IMR-90 (cell line): ENCODE measurements at regions not wholly inside any gene's neighbourhood (a gene's known extent, or its start where the extent isn't known, plus 50 kb on each side); places are given as distances from the start of the nearest gene placed in this dataset.

Experiments
- ATAC-seq: fragments of 200-7000 bp; cut with Tn5 transposase; 2 replicates; pipeline ENCODE4 v1.9.1; 2020; ENCODE audit warnings: low read depth, mild to moderate bottlenecking, moderate library complexity
- BruUV-seq: library from RNA; stranded (reverse); fragments of 400-500 nt; replicated peaks from 2 replicates; lab custom pipeline; 2021; lab: Mats Ljungman, UMichigan
- CTCF ChIA-PET: fragments of 300-600 bp; formaldehyde crosslinking; extraction: SDS; loops from one replicate; lab custom pipeline; 2021; ENCODE audit warnings: antibody characterized with exemption; lab: Yijun Ruan, JAX
- POLR2A ChIA-PET: fragments of 300-600 bp; sonication (Branson Sonifier 250); formaldehyde crosslinking; loops from one replicate; lab custom pipeline; 2022; ENCODE audit warnings: antibody characterized with exemption; ENCODE audit not compliant: unreplicated experiment; lab: Charles Lee
- DNase-seq: peaks from one replicate; pipeline ENCODE4 v3.0.0; 2013
- H2AFZ ChIP-seq: replicated peaks from 2 replicates; pipeline ENCODE3; 2013; ENCODE audit warnings: low read length, mild to moderate bottlenecking; ENCODE audit not compliant: poor library complexity
- H2AK5ac ChIP-seq: 2 replicates; pipeline ENCODE4 v1.6.1; 2013; ENCODE audit warnings: low read depth, low read length, inconsistent platforms
- H2AK9ac ChIP-seq: replicated peaks from 2 replicates; pipeline ENCODE3; 2013; ENCODE audit warnings: mild to moderate bottlenecking, low read depth, low read length, moderate library complexity; ENCODE audit not compliant: poor library complexity
- H2BK120ac ChIP-seq: 2 replicates; pipeline ENCODE4 v1.6.1; 2013; ENCODE audit warnings: low read depth, low read length, inconsistent platforms
- H2BK15ac ChIP-seq: 3 replicates; pipeline ENCODE4 v1.6.1; 2013; ENCODE audit warnings: low read depth, low read length, inconsistent platforms
- H2BK20ac ChIP-seq: 2 replicates; pipeline ENCODE4 v1.6.1; 2013; ENCODE audit warnings: low read depth, mild to moderate bottlenecking, inconsistent platforms, low read length, moderate library complexity
- H2BK5ac ChIP-seq: 2 replicates; pipeline ENCODE4 v1.6.1; 2013; ENCODE audit warnings: mild to moderate bottlenecking, low read depth, low read length, inconsistent platforms; ENCODE audit not compliant: poor library complexity, severe bottlenecking
- H3K14ac ChIP-seq: replicated peaks from 2 replicates; pipeline ENCODE4 v1.6.1; 2013; ENCODE audit warnings: low read depth, low read length, inconsistent platforms
- H3K18ac ChIP-seq: 2 replicates; pipeline ENCODE4 v1.6.1; 2013; ENCODE audit warnings: low read depth, low read length, control low read depth
- H3K23ac ChIP-seq: 2 replicates; pipeline ENCODE4 v1.6.1; 2013; ENCODE audit warnings: low read depth, low read length, inconsistent platforms
- H3K27ac ChIP-seq: 2 replicates; pipeline ENCODE4 v1.5.1; 2013; ENCODE audit warnings: mild to moderate bottlenecking, control low read depth, low read length; ENCODE audit not compliant: insufficient read depth
- H3K27me3 ChIP-seq: 2 replicates; pipeline ENCODE4 v1.6.1; 2013; ENCODE audit warnings: low read length; ENCODE audit not compliant: control insufficient read depth, insufficient read depth
- H3K36me3 ChIP-seq: 2 replicates; pipeline ENCODE4 v1.6.1; 2013; ENCODE audit warnings: low read length, mixed read lengths; ENCODE audit not compliant: control insufficient read depth, insufficient read depth
- H3K4ac ChIP-seq: 2 replicates; pipeline ENCODE4 v1.6.1; 2013; ENCODE audit warnings: low read depth, low read length, inconsistent platforms
- H3K4me1 ChIP-seq: 2 replicates; pipeline ENCODE4 v1.6.1; 2013; ENCODE audit warnings: low read length, mixed read lengths; ENCODE audit not compliant: control insufficient read depth, insufficient read depth
- H3K4me2 ChIP-seq: 2 replicates; pipeline ENCODE4 v1.6.1; 2013; ENCODE audit warnings: low read depth, mild to moderate bottlenecking, control low read depth, low read length, moderate library complexity
- H3K4me3 ChIP-seq: 2 replicates; pipeline ENCODE4 v1.5.1; 2013; ENCODE audit warnings: low read depth, mild to moderate bottlenecking, control low read depth, low read length, moderate library complexity; ENCODE audit not compliant: insufficient read depth
- H3K56ac ChIP-seq: 2 replicates; pipeline ENCODE4 v1.6.1; 2013; ENCODE audit warnings: low read length, inconsistent platforms; ENCODE audit not compliant: insufficient read depth; ENCODE audit errors: extremely low read depth
- H3K79me1 ChIP-seq, 2 experiments: 2 replicates each; pipeline ENCODE4 v1.6.1; 2013; ENCODE audit warnings: low read length in 2 of 2, inconsistent platforms in 1 of 2, low read depth in 1 of 2
- H3K9ac ChIP-seq: 2 replicates; pipeline ENCODE4 v1.6.1; 2013; ENCODE audit warnings: low read depth, low read length, control low read depth
- H3K9me1 ChIP-seq: 2 replicates; pipeline ENCODE4 v1.6.1; 2013; ENCODE audit warnings: low read length, inconsistent platforms; ENCODE audit not compliant: insufficient read depth
- H3K9me3 ChIP-seq: 2 replicates; pipeline ENCODE4 v1.6.1; 2013; ENCODE audit warnings: low read length; ENCODE audit not compliant: control insufficient read depth, insufficient read depth
- H4K20me1 ChIP-seq: 2 replicates; pipeline ENCODE4 v1.6.1; 2013; ENCODE audit warnings: low read length, inconsistent platforms; ENCODE audit not compliant: insufficient read depth
- H4K5ac ChIP-seq: 2 replicates; pipeline ENCODE4 v1.6.1; 2013; ENCODE audit warnings: mild to moderate bottlenecking, low read depth, low read length, control low read depth
- H4K8ac ChIP-seq, 2 experiments: 2 replicates each; pipeline ENCODE4 v1.6.1; 2013; ENCODE audit warnings: low read depth in 2 of 2, low read length in 2 of 2, control low read depth in 1 of 2, inconsistent platforms in 1 of 2
- H4K91ac ChIP-seq: 2 replicates; pipeline ENCODE4 v1.6.1; 2013; ENCODE audit warnings: low read depth, low read length, inconsistent platforms; ENCODE audit not compliant: insufficient read depth
- FOS ChIP-seq: fragments of 150-350 bp; IDR thresholded peaks from 2 replicates; pipeline ENCODE4 v1.6.1; 2016; ENCODE audit warnings: low read depth, low read length
- MXI1 ChIP-seq: IDR thresholded peaks from 2 replicates; pipeline ENCODE4 v1.6.1; 2012; ENCODE audit warnings: low read depth, mild to moderate bottlenecking, low read length, moderate library complexity, borderline replicate concordance
- WGBS, 2 experiments: methylation state at CpG; one replicate each; pipeline versions ENCODE4 v1.1.5 to v1.1.7; 2013; ENCODE audit warnings: missing lambda C conversion rate in 2 of 2; ENCODE audit not compliant: insufficient read length in 1 of 2; ENCODE audit errors: extremely low coverage in 2 of 2; 5-methylcytosine and 5-hydroxymethylcytosine counted together
- dilution Hi-C: fragments of 300-500 bp; cut with HindIII; formaldehyde crosslinking; loops from one replicate; pipeline ENCODE4 v1.14.3; 2018; ENCODE audit warnings: low sequenced_read_pairs; ENCODE audit not compliant: unreplicated experiment
- in situ Hi-C: fragments of 300-500 bp; cut with MboI; formaldehyde crosslinking; loops from 3 replicates; pipeline ENCODE4 v1.14.3; 2019; ENCODE audit warnings: low sequenced_read_pairs, inconsistent platforms, mixed read lengths
- intact Hi-C: fragments of 100-400 bp; cut with micrococcal nuclease; formaldehyde crosslinking; loops from 2 replicates; pipeline ENCODE4 v1.10.0; 2022

- Histone ChIP-seq H3K27me3 (no peaks in the 10 kb centered on the region), H3K9ac (no peak overlapping the region), H3K79me1 (no peaks in the 10 kb centered on the region), H3K4me3 (no peak overlapping the region), H3K4ac (0 out of 2 replicates have a peak overlapping the region, but pooled peaks have one; percentile 1), H3K18ac (no peak overlapping the region; the same call in 1 of the 2 replicates), H3K14ac (peak overlapping the region; percentile 58; the same call in 1 of the 2 replicates), H3K56ac (no peak overlapping the region), H2AFZ (peak overlapping the region; percentile 4), H2BK120ac (no peak overlapping the region), H3K23ac (no peak overlapping the region), H3K36me3 (no peaks in the 10 kb centered on the region), H2BK5ac (no peak overlapping the region), H2BK15ac (peak overlapping the region; percentile 9; the same call in 1 of the 3 replicates), H2AK9ac (no peak overlapping the region), H3K9me3 (no peaks in the 10 kb centered on the region), H3K4me1 (peaks cover 16% of the 10 kb centered on the region), H3K9me1 (peaks cover 15% of the 10 kb centered on the region), H3K4me2 (no peak overlapping the region), H2AK5ac (0 out of 2 replicates have a peak overlapping the region, but pooled peaks have one; percentile 11), H4K20me1 (no peaks in the 10 kb centered on the region), H2BK20ac (no peak overlapping the region), H4K91ac (no peak overlapping the region), H4K8ac (no peak overlapping the region), H3K27ac (no peak overlapping the region), H4K5ac (no peak overlapping the region)
- ATAC-seq: no peak
- ChIA-PET CTCF (no interaction called here), POLR2A (no interaction called here)
- in situ Hi-C loops: no loop called here
- WGBS, 2 experiments: no CpG with 5 or more reads among the region's 3 CpGs
- TF ChIP-seq MXI1: peak; percentile 58; the same call in 1 of the 2 replicates
- TF ChIP-seq FOS: no peak
- BruUV-seq: no TSS peak
- DNase-seq: no peak
- dilution Hi-C loops: no loop called here
- intact Hi-C loops: no loop called here
Observed at GRCh38 chr21:35222021-35222420, 172.9 kb upstream of the RUNX1 start.
